ENCODE measurements at regions not wholly inside any gene's neighbourhood (a gene's known extent, or its start where the extent isn't known, plus 50 kb on each side); places are given as distances from the start of the nearest gene placed in this dataset.
"Not testable (repeated sequence)": the region's sequence is repeated elsewhere in the genome, so short reads cannot be mapped to it uniquely, and the experiment has no call there.

DNA sequence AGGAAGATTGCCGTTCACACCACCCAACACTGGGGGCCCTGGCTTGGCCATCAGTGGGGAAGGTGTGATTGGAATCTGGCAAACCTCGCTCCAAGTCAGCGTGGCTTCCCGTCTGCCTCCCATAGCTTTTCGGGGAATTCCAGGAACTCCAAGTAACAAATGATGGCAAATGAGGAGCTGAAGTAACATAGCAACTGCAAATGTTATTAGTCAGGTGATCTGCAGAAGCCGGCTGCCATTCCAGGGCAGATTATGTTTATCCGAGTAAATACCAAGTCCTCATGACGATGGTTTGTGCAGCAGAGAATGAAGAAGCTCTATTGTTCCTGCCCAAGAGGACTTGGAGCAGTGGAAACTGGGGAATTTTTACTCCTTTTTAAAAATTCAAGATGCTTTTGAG is 270.5 kb upstream of the PODXL start:
- Mint-ChIP-seq H3K27me3 (peaks cover 20% of the 10 kb centered on the region), H3K4me3 (no peak overlapping the region), H3K27ac (no peak overlapping the region), H3K4me1 (no peaks in the 10 kb centered on the region), H3K9me3 (no peaks in the 10 kb centered on the region), H3K36me3 (no peaks in the 10 kb centered on the region)
- no peak for DNase-seq

DNA sequence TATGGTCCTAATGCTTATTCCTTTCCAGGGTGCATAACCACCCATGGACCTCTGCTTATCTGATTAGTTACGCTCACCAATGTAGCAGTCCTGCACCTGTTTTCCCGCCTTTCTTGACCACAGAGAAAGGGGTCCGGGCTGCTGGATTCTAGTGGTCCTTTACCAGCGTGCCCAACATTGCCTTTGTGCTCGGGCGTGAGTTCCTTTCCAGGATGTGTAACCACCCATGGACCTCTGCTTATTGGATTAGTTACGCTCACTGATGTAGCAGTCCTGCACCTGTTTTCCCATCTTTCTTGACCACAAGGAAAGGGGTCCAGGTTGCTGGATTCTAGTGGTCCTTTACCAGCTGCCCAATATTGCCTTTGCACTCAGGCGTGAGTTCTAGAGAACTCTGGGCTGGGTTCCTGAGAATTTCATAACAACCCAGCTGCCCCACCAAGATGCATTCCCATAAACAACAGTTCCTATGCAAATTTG is 267.6 kb upstream of the PODXL start:
- H3K4me3 Mint-ChIP-seq, DNase-seq, H3K27me3 Mint-ChIP-seq, H3K27ac Mint-ChIP-seq, H3K36me3 Mint-ChIP-seq, H3K4me1 Mint-ChIP-seq, H3K9me3 Mint-ChIP-seq: not testable (repeated sequence)

DNA sequence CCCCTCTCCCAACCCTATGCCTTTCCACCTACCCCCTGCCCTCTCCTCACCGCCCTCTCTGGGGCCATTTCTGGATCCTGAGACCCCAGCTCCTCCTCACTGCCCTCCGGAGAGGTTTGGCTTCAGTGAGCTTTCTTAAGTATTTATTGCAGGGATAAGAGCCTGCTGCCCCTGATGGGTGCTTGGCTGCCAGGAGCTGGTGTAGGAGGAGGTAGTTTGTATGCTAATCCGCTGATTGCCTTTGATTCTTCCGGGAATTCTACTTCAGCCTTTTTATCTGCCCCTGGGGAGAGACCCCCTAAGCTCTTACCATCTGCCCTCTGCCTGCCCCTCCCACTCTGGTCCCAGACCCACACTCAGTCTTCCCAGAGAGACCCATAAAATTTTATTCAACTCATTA is 263.5 kb upstream of the PODXL start:
- Mint-ChIP-seq H3K27me3 (peaks cover 3% of the 10 kb centered on the region), H3K27ac (no peak overlapping the region), H3K36me3 (no peaks in the 10 kb centered on the region), H3K9me3 (peaks cover 1% of the 10 kb centered on the region), H3K4me3 (no peak overlapping the region), H3K4me1 (no peaks in the 10 kb centered on the region)
- no peak for DNase-seq

DNA sequence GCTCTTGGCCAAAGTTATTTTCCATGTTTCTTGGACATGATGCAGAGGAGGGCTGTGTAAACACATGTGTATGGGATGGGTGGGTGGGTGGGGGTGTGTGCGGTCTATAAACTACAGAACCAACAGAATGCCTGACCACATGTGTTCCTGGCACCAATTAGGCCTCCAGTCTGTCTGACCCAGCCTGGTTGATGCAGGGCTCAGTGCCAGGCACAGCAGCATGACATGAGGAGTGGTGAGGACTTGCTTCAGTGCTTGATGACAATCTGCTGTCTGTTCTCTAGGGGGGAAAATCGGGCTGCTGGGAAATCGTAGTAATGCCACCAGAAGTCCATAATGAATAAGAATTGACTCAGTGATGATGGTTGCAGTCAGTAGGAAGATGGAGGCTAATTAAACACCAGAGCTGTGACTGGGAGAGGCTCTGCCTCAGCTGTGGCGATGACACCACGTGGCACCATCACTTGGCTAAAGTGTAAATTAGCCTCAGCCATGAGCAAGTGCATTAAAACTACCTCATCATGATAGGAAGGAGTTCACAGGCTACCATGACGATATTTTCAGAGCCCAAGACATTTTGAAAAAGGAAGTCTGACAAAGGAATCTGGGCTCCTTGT is 260.1 kb upstream of the PODXL start:
- H3K27me3 Mint-ChIP-seq = peaks cover 9% of the 10 kb centered on the region
- H3K4me3 Mint-ChIP-seq = no peak overlapping the region
- H3K27ac Mint-ChIP-seq = no peak overlapping the region
- no peaks in the 10 kb centered on the region for H3K36me3 Mint-ChIP-seq
- no peaks in the 10 kb centered on the region for H3K9me3 Mint-ChIP-seq
- DNase-seq = no peak
- H3K4me1 Mint-ChIP-seq = no peaks in the 10 kb centered on the region

DNA sequence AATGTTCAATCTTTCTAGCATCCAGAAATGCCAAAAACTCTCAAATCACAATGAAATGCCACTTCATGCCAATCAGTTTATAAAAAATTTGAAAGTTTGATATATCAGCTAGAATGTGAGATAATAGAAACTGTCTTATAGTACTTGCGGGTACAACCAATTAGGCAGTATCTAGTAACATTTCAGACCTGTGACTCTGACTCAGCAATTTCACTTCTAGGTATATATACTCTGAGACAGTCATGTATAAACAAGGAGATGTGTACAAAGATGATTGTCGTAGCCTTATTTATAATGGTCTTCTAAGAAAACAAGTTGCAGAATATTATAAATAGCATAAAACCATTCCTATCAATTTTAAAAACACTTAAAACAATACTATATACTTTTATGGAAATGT is 252.3 kb upstream of the PODXL start:
- DNase-seq = no peak
- Mint-ChIP-seq H3K36me3 (no peaks in the 10 kb centered on the region), H3K27me3 (peaks cover 14% of the 10 kb centered on the region), H3K27ac (no peak overlapping the region), H3K9me3 (no peaks in the 10 kb centered on the region), H3K4me3 (no peak overlapping the region), H3K4me1 (no peaks in the 10 kb centered on the region)

DNA sequence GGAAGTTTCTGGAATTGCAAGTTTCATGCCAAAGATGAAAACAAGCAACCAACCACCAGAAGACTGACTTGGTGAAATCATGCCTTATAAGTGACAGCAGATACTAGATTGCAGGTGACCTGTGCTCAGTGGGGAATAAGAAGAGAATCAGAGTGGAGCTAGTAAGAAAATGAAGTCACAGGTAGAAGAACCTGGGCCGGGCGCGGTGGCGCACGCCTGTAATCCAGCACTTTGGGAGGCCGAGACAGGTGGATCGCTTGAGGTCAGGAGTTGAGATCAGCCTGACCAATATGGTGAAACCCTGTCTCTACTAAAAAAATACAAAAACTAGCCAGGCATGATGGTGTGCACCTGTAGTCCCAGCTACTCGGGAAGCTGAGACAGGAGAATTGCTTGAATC is 251.7 kb upstream of the PODXL start:
- not testable (repeated sequence) for H3K27ac Mint-ChIP-seq, H3K4me1 Mint-ChIP-seq, DNase-seq, H3K9me3 Mint-ChIP-seq, H3K36me3 Mint-ChIP-seq, H3K4me3 Mint-ChIP-seq
- peaks cover 14% of the 10 kb centered on the region for H3K27me3 Mint-ChIP-seq

DNA sequence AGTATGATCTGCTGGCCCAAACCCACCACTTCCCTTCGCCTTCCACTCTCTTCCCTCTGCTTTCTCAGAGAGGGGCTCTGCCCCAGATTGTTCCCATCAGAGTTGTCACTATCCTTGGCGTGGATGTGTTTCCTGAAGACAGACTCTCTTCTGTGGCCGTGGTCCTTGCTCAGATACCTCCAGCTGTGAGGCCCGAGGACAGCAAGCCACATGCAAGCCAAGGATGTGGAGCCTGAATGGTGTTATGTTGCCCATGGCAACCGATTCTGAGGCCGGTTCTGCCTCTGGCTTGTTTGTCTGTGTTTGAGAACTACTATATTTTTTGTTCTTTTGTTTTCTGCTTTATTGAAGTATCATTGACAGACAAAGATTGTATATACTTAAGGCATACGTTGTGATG is 247.4 kb upstream of the PODXL start:
- Mint-ChIP-seq H3K27ac (no peak overlapping the region), H3K4me3 (no peak overlapping the region), H3K4me1 (no peaks in the 10 kb centered on the region), H3K36me3 (no peaks in the 10 kb centered on the region), H3K9me3 (no peaks in the 10 kb centered on the region), H3K27me3 (peaks cover 8% of the 10 kb centered on the region)
- no peak for DNase-seq

DNA sequence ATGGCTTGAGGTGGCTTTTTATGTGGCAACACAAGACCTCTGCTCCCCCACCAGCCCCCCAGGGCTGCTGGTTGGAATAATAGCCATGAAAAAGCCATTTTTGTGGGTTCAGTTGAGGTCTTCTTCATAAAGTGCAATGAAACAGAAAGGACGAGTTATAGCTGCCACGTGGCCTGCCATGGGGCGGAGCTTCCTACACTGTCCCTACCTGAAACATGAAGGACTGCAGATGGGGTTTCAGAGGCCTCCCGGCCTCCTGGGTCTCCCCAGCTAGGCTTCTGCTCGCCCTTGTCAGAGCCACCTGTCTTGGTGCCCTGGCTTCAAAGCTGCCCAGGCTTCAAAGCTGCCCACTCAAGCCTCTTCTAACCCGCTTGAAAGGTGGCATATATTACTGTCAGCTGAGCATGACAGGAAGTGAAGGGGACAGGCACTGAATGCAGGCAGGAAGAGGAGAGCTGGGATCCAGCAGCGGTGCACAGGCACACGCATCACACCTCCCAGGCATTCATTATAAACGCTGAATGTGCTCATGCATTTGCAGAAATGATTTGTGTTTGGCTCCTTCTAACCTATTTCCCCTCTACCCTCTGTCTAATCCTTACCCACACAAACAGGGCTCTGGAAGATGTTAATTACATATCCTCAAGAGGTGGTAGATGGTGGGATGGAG is 245.9 kb upstream of the PODXL start:
- no peak for DNase-seq
- no peaks in the 10 kb centered on the region for H3K4me1 Mint-ChIP-seq
- peaks cover 8% of the 10 kb centered on the region for H3K27me3 Mint-ChIP-seq
- no peak overlapping the region for H3K27ac Mint-ChIP-seq
- no peaks in the 10 kb centered on the region for H3K9me3 Mint-ChIP-seq
- no peak overlapping the region for H3K4me3 Mint-ChIP-seq
- H3K36me3 Mint-ChIP-seq = no peaks in the 10 kb centered on the region

DNA sequence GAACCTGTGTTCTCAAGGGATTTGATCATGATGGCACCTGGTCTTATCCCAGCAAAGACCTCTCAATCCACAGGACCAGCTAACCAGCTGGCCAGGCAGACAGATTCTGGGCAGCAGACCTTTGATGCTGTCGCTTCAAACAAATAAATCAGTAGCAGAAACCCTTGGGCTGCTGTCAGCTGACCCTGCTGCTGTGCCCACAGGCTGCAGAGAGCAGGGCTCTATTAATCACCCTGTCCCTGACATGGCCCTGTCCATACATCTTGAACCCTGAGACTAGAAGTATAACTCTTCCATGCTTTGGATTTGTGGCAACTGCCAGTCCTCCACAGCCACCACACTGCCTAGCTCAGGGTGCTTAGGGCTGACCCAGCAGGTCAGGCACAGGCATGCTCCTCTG is 244.1 kb upstream of the PODXL start:
- peaks cover 9% of the 10 kb centered on the region for H3K27me3 Mint-ChIP-seq
- no peak for DNase-seq
- H3K27ac Mint-ChIP-seq = no peak overlapping the region
- H3K9me3 Mint-ChIP-seq = no peaks in the 10 kb centered on the region
- H3K4me1 Mint-ChIP-seq = no peaks in the 10 kb centered on the region
- no peak overlapping the region for H3K4me3 Mint-ChIP-seq
- no peaks in the 10 kb centered on the region for H3K36me3 Mint-ChIP-seq

DNA sequence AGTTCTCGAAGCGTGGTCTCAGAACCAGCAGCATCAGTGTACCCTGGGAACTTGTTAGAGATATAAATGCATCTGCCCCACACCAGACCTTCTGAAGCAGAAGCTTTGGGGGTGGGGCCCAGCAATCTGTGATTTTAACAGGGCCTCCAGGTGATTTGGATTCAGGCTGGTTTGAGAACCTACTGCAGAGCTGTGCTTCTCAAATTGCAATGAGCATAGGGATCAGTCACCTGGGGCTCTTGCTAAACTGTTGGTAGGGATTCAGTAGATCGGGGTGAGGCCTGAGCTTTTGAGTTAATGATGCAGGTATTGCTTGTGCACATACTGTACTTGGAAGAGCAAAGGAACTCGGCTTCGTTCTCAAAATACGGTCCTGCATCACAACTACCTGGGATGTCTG is 243.6 kb upstream of the PODXL start:
- Mint-ChIP-seq H3K4me1 (no peaks in the 10 kb centered on the region), H3K4me3 (no peak overlapping the region), H3K27ac (no peak overlapping the region), H3K36me3 (no peaks in the 10 kb centered on the region), H3K27me3 (peaks cover 12% of the 10 kb centered on the region), H3K9me3 (no peaks in the 10 kb centered on the region)
- no peak for DNase-seq

DNA sequence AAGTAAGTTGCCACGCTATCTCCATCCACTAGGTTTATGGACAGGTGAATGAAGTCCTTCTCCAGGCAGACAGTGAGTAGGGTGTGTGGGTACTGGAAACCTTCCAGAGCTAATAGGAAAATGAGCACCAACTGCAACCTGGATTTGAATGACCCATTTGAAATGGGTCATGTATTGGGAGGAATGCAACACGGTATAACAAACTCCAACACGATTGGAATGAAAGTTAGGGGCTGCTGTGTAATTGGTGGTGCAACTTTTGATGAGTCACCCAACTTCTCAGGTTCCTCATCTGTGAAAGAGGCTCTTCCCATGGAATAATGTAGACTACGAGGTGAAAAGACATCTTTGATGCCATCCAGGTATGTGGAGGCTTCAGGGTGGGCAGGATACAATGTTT is 241.4 kb upstream of the PODXL start:
- H3K27me3 Mint-ChIP-seq = peaks cover 17% of the 10 kb centered on the region
- H3K36me3 Mint-ChIP-seq = no peaks in the 10 kb centered on the region
- no peak for DNase-seq
- H3K4me3 Mint-ChIP-seq = no peak overlapping the region
- H3K4me1 Mint-ChIP-seq = no peaks in the 10 kb centered on the region
- no peaks in the 10 kb centered on the region for H3K9me3 Mint-ChIP-seq
- H3K27ac Mint-ChIP-seq = no peak overlapping the region

DNA sequence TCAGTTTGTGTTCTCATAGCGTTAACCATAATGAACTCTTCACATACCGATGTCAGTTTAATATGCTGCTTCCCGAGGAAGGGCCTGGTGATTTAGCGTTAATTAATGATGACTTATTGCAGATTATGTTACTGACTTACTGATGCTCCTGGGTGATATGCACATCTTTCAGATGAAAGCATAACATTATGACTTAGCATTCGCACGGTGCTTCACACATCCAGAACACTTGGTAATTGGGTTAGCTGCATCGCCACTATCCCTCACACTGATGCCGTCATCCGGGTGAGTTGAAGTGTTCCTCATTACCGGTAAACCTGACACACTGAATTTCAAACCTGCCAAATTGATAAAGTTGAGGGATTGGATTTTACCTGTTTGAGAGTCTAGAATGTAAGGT is 239.0 kb upstream of the PODXL start:
- peaks cover 17% of the 10 kb centered on the region for H3K27me3 Mint-ChIP-seq
- no peaks in the 10 kb centered on the region for H3K36me3 Mint-ChIP-seq
- H3K4me1 Mint-ChIP-seq = no peaks in the 10 kb centered on the region
- no peak overlapping the region for H3K27ac Mint-ChIP-seq
- no peaks in the 10 kb centered on the region for H3K9me3 Mint-ChIP-seq
- no peak for DNase-seq
- no peak overlapping the region for H3K4me3 Mint-ChIP-seq

DNA sequence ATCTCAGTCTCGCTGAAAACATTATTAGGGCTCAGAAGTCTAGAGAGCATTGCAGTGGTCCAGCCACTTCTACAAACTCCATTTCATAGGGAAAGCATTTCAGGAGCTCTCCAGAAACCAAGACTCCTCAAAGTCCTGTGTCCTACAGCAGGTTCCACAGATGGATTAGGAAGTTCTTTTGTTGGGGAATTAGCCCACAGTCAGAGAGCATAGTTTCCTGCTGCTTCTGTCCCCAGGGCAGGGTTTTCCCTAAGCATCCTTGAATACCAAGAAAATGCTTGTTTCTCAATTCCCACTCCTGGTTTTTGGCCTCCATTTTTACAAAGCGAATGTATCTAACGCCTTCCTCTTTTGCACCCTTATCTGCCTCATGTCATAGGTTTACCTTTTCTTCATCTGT is 235.9 kb upstream of the PODXL start:
- Mint-ChIP-seq H3K9me3 (no peaks in the 10 kb centered on the region), H3K27me3 (peaks cover 24% of the 10 kb centered on the region), H3K36me3 (no peaks in the 10 kb centered on the region), H3K4me3 (no peak overlapping the region), H3K27ac (no peak overlapping the region), H3K4me1 (no peaks in the 10 kb centered on the region)
- no peak for DNase-seq

DNA sequence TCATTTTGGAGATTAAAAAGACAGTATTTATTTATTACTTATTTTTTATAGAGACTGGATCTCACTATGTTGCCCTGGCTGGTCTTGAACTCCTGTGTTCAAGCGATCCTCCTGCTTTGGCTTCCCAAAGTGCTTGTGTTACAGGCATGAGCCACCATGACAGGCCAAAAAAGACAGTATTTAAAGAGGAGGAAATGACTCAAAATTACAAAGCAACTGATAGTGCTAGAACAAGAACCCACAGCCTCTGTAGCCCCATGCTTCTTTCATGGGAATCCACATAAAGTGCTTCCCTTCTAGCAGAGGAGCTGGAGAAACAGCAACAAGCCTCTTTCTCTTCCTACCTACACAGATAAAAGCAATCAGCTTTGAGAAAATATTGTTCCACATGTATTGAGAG is 230.7 kb upstream of the PODXL start:
- no peak for DNase-seq
- peaks cover 12% of the 10 kb centered on the region for H3K27me3 Mint-ChIP-seq
- H3K4me3 Mint-ChIP-seq = no peak overlapping the region
- no peaks in the 10 kb centered on the region for H3K4me1 Mint-ChIP-seq
- H3K36me3 Mint-ChIP-seq = no peaks in the 10 kb centered on the region
- H3K27ac Mint-ChIP-seq = no peak overlapping the region
- H3K9me3 Mint-ChIP-seq = no peaks in the 10 kb centered on the region

DNA sequence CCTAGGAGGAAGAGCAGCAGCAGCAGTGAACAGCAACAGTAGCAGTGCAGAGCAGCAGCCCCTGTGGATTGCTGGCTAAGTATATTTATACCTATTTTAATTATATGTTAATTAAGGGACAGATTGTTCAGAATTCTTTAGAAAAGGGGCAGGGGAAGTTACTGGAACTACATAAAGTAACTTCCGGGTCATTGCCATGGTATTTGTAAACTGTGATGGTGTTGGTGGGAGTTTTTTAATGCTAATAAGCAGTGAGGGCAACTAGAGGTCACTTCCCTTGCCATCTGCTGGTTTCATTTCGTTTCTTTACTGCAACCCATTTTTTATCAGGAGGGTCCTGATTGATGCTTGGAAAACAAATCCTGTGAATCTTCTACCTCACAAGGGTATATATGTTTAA is 229.8 kb upstream of the PODXL start:
- no peak for DNase-seq
- Mint-ChIP-seq H3K27ac (no peak overlapping the region), H3K36me3 (no peaks in the 10 kb centered on the region), H3K9me3 (no peaks in the 10 kb centered on the region), H3K4me3 (no peak overlapping the region), H3K4me1 (no peaks in the 10 kb centered on the region), H3K27me3 (peaks cover 12% of the 10 kb centered on the region)

DNA sequence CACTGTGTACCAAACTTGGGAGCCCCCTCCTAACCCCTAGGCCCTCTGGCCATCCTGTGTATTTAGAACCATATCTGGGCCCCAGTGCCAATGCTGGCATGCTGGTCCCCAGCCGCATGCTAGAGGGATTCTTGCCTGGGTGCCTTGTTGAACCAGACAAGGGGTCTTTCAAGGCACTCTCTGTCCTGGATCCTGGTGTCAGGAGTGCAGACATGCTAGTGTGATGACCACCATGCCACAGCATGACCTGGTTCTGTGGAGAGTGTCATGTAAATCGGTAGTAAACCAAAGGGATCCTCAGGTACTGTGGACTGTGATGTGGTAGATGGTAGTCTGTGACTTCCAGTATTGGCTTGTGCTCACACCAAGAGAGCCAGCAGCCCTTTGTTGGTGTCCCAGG is 222.2 kb upstream of the PODXL start:
- Mint-ChIP-seq H3K4me3 (no peak overlapping the region), H3K9me3 (no peaks in the 10 kb centered on the region), H3K27me3 (no peaks in the 10 kb centered on the region), H3K27ac (no peak overlapping the region), H3K36me3 (no peaks in the 10 kb centered on the region), H3K4me1 (no peaks in the 10 kb centered on the region)
- no peak for DNase-seq

All from activated naive CD8-positive, alpha-beta T cell treated with anti-CD3 and anti-CD28 coated beads for 36 hours (primary cell).